ENCODE measurements at regions not wholly inside any gene's neighbourhood (a gene's known extent, or its start where the extent isn't known, plus 50 kb on each side); places are given as distances from the start of the nearest gene placed in this dataset.
"Not testable (repeated sequence)": the region's sequence is repeated elsewhere in the genome, so short reads cannot be mapped to it uniquely, and the experiment has no call there.

GRCh38 chr6:18595774-18596530, 208.8 kb downstream of the RNF144B start:
- peak; percentile 5 to 18 for DNase-seq (ENCODE audit: low read depth in 2 of 2)

DNA sequence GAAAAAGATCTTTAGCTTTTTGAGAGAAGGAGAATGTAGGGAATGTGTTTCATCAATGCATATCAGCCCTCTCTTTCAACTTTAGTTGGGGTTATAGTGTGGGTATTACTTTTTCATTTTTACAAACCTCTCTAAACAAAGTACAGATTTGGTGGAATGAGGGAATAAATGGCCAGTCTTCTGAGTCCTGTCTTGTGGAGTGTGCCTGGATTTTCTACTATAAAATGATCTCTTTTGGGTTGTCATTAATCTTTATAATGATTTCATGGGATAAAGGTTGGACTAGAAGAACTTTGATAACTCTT, 209.3 kb downstream of the RNF144B start:
- no peak for DNase-seq (ENCODE audit: low read depth in 2 of 2)

DNA sequence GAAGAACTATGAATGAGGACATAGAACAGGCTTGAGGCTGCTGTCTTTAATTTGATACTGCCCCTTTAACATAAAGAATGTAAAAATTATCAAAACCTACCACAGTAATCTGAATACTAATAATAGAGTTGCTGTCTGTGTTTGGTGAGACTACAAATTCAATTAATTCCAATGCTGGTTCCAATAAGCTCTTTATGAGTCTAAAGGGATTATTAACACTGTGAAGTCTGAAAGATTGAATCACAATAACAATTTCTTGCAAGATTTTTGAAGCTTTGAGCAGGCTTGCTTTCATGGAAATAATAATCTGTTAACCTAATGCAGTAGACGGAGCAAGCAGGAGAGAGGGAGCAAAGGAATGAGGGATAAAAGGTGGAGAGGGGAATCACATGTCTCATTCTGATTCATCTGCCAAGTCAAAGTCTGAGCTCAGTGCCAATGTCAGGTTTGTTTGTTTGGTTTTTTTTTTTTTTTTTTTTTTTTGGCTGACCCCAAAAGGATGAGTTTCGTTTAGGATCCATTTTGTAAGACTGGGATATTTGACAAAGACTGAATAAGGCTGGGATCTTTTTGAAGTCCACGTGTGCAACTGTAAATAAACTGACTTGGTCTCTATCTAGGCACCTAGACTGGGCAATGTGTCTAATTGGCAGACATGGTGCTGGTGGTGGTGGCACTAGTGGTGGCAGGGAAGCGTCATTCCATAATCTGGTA, 211.6 kb downstream of the RNF144B start:
- no peak for DNase-seq (ENCODE audit: low read depth in 2 of 2)

DNA sequence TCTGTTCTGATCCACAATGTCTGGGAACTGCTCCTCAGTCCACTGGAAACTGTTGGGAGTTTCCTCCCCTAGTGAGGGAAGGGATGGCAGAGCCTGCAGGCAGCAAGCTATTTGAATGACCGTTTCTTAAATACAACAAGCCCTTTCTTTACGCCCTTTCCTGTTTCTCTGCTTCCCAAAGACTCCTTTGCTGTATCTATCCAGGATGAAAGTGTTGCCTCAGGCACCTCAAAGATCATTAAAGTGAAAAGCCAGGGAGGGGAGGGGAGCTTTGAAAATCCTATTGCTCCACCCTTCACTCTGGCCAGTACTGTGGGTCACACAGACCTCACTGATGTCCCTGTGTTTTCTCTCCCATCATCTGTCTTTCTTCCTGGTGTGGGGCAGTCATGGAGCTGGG, 213.1 kb downstream of the RNF144B start:
- DNase-seq (ENCODE audit: low read depth in 2 of 2) = no peak

GRCh38 chr6:18601516-18602020, 214.4 kb downstream of the RNF144B start:
- DNase-seq (ENCODE audit: low read depth in 2 of 2) = no peak

DNA sequence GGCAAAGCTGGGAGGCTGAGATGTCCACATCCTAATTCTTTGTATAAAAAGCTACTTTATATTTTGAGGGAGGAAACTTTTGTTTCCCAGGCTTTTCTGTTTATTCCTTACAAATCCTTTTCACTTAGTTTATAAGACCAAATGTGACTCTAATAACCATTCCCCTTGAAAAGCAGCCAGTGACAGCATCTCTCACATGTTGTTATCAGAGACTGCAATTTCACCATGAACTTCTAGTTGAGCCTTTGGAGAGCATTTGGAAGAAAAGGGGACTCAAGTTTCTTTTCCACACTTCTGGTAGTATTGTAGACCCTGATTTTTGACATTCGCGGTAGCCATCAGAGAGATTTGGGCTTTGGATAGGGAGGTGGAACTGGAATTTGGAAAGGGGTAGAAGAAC, 215.8 kb downstream of the RNF144B start:
- no peak for DNase-seq (ENCODE audit: low read depth in 2 of 2)

GRCh38 chr6:18603361-18603760, 216.2 kb downstream of the RNF144B start:
- DNase-seq (ENCODE audit: low read depth in 2 of 2) = no peak

DNA sequence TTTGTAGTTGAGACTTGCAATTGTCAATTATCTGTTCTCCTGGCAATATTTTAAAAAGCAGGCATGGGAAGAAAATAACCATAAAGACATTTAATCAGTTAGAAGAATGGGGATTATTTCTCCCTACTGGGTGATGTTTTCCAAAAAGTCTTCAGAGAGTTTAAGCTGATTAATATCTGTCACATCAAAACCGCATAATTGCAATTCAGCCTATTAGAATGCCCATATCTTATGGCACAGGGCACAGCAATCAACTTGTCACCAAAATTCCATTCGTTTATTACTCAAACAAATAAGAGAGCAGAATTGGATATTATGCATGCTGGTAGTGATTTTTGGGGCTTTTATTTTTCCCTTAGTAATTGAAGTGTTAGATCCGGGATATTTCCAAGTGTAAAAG, 218.7 kb downstream of the RNF144B start:
- DNase-seq (ENCODE audit: low read depth in 2 of 2) = no peak

DNA sequence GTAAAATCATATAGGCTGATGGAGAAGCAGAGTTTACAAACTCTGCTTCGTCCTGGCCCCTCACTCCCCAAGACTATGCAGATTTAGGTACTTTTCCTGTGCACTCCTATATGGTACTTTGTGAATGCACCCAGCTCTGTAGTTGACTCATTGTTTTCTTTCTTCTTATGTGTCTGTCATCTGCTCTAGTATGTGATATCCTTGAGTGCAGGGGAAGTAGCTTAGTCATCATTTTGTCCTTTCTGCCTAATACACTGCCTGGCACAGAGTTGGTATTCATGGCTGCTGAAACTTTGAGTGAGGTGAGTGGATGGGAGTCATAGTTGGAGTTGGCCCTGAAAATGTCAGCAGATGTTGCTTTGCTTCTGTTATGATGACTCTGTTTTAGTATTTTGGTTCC, 222.6 kb downstream of the RNF144B start:
- no peak for DNase-seq (ENCODE audit: low read depth in 2 of 2)

DNA sequence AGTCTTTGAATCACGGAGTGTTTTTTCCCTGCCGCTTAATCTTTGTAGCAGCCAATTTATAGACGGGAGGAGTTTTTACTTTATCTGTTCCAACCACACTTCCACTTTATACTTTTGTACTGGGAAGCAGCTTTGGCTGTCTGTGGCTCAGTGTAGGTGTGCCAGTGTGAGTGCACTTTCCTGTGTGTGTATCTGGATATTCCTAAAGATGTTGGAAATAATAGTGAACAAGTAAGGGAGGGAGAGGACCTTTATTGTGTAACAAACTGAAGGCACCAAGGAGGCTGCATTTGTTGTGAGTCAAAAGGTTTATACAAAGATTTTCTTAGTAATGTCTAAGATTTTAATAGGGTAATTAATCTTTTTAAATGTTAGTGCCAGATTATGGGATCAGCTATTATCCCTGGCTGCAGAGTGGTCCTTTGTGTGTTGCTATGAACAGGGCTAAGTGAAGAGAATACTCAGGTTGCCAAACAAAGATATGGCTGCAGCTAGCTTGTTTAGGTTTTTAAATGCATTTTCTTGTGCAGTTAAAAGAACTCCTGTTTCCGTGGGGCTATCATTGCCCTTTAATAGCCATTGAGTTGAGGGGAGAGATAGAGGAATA, 226.3 kb downstream of the RNF144B start:
- DNase-seq (ENCODE audit: low read depth in 2 of 2) = no peak

DNA sequence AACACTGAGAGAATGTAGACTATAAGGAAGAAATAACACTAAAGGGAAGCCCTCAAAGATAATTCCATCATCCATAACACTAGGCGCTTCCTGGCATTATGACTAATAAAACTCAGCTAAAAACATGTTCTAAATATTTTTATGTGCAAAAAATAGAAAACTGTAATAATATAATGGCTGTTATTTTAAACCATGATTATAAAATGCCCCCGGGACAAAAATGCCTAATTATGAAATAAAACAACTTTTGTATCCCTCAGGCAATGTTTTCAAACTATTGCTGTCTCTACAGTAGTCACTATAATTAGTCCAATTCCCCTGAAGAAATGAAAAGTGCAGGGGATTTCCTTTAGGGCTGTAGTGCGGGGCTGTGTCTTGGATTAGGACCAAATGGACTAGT, 242.4 kb downstream of the RNF144B start:
- no peak for DNase-seq (ENCODE audit: low read depth in 2 of 2)

- DNase-seq (ENCODE audit: low read depth in 2 of 2) = no peak
Observed at GRCh38 chr6:18632670-18633410, 245.7 kb downstream of the RNF144B start.

DNA sequence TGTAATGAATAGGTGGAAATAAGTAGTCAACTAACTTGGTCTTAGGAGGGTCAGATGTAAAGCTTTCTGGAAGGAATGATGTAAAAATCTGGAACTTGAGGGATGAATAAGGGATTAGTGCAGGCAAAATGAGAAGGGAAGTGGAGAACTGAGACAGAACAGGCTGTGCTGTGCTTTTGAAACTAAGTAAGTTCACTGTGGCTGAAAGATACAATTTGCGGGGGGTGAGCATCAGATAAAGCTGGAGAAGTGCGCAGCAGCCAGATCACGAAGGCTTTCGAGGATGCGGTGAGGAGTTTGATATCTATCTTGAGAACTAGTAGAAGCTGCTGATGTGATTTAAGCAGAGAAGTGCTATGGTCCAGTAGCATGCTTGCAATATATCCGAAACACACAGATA, 247.8 kb downstream of the RNF144B start:
- no peak for DNase-seq (ENCODE audit: low read depth in 2 of 2)

- DNase-seq (ENCODE audit: low read depth in 2 of 2) = no peak
Observed at GRCh38 chr6:18640134-18640533, 253.0 kb downstream of the RNF144B start.

DNA sequence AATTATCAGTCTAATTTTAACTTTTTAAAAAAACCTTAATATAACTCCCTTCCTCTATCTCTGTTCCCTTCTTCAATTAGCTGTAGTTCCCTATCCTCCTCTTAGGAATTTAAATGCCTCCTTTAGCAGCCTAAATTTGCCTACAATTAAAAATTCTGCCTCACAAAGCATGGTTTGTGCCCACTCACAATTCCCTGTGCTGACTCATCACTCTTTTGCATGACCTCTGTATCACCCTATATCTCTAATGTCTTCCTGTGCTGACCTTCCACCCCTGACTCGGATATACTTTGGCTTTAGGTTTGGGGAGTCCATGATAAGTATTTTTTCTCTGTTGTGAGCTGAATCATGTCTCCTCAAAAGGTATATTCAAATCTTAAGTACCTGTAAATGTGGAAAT, 253.6 kb downstream of the RNF144B start:
- no peak for DNase-seq (ENCODE audit: low read depth in 2 of 2)

GRCh38 chr6:18654821-18655220, 267.7 kb downstream of the RNF144B start:
- no peak for DNase-seq (ENCODE audit: low read depth in 2 of 2)

GRCh38 chr6:18656506-18656905, 269.4 kb downstream of the RNF144B start:
- DNase-seq (ENCODE audit: low read depth in 2 of 2) = no peak

DNA sequence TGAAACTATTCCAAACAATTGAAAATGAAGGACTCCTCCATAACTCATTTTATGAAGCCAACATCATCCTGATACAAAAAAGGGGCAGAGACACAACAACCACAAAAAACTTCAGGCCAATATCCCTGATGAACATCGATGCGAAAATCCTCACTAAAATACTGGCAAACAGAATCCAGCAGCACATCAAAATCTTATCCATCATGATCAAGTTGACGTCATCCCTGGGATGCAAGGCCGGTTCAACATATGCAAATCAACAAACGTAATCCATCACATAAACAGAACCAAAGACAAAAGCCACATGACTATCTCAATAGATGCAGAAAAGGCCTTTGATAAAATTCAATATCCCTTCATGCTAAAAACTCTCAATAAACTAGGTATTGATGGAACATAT, 272.8 kb downstream of the RNF144B start:
- not testable (repeated sequence) for DNase-seq (ENCODE audit: low read depth in 2 of 2)

GRCh38 chr6:18663011-18663410, 275.9 kb downstream of the RNF144B start:
- DNase-seq (ENCODE audit: low read depth in 2 of 2) = no peak

GRCh38 chr6:18664401-18664800, 277.3 kb downstream of the RNF144B start:
- no peak for DNase-seq (ENCODE audit: low read depth in 2 of 2)

DNA sequence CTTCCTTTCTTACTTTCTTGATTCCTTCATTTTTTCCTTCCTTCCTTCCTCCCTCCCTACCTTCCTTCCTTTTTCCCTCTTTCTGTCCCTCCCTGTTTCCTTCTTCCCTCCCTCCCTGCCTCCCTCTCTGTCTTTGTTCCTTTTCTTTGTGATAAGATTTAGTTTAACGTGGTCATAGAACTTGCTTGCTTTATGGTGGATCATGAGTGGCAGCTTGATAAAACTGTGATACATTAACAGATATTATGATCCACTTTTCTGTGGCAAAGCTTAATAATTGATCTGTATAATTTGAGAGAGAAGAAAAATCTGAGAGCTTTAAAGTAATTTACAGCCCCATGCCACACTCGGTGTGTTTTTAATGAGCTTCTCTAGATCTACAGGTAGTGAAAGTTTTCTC, 280.5 kb downstream of the RNF144B start:
- no peak for DNase-seq (ENCODE audit: low read depth in 2 of 2)

- DNase-seq (ENCODE audit: low read depth in 2 of 2) = no peak
Observed at GRCh38 chr6:18668994-18669393, 281.8 kb downstream of the RNF144B start.
